Activated CD8-positive, alpha-beta memory T cell treated with anti-CD3 and anti-CD28 coated beads for 48 hours (primary cell): ENCODE measurements at regions not wholly inside any gene's neighbourhood (a gene's known extent, or its start where the extent isn't known, plus 50 kb on each side); places are given as distances from the start of the nearest gene placed in this dataset.
"Not testable (repeated sequence)": the region's sequence is repeated elsewhere in the genome, so short reads cannot be mapped to it uniquely, and the experiment has no call there.

Source experiments
- DNase-seq, 3 experiments: peaks; one replicate each; pipeline ENCODE4 v3.0.0-alpha.2; 2020; ENCODE audit warnings: low read depth in 2 of 3, low spot score in 2 of 3

DNA sequence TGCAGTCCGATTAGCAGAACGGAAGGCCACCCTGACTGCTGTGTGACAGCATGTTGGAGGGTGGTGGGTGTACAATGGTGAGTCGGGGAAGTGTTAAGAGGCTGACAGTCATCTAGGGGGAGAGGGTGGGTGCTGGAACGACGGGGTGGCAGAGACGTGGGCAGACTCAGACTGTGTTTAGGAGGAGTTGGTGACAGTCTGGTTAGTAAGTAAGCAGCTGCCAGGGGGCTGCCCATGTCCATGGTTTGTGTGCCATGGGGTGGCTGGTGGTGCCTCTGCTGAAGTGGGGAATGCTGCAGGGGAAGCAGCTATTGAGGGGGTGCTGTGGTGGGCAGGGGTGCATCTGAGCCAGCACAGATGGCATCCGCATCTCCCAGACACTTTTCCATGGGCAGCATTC, 51.3 kb upstream of the BOD1 start:
- DNase-seq = no peak

DNA sequence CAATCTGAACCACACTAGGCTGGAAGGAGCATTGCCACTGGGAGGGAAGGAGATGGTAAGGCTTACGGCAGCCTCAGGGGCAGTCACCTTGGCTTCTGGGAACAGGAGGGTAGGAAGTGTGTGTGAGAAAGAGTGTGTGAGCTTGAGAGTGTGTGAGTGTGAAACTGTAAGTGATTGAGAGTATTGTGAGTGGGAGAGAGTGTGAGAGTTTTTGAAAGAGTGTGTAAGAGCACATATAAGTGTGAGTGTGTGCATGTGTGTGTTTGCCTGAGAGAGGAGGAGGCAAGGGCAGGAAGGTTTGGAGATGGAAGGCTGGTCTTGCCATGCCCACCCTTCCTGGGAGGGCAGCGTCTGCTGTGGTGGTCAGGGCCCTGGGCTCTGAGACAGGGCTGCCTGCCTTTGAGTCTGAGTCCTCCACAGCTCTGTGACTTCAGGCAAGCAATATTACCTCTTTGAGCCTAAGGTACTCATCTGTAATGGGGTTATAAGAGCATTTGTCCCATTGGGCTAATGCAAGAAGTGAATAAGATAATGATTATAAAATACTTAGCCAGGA, 51.9 kb upstream of the BOD1 start:
- DNase-seq = no peak

DNA sequence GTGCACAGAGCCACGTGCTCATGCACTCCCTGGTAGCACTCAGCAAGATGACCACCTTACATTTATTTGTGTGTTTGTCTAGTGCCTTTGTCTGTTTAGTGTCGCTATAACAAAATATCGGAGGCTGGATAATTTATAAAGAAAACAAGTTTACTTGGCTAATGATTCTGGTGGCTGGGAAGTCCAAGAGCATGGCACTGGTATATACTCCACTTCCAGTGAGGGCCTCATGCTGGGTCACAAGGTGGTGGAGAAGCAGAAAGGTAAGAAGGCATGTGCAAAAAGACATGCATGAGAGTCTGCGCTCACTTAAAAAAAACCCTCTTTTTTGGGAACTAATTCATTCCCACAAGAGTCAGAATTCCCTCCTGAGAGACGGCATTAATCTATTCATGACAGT, 52.5 kb upstream of the BOD1 start:
- DNase-seq = no peak

DNA sequence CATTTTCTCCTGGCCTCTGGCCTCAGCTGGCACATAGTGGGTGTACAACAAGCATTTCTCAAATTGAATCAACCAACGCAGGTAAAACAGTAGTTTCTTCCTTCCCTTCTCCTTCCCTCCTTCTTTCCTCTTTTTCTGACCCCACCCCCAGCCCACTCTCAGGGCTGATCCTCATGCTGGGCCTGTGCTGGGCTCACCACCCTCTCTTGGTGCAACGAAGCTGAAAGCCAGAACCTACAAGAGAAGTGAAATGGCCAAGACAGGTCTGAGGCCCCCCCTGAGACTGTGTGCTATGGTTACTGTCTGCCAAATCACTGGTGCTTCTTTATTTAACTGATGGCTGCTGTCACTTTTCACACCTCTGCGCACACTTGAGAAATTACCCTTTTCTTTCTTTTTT, 53.0 kb upstream of the BOD1 start:
- no peak for DNase-seq

DNA sequence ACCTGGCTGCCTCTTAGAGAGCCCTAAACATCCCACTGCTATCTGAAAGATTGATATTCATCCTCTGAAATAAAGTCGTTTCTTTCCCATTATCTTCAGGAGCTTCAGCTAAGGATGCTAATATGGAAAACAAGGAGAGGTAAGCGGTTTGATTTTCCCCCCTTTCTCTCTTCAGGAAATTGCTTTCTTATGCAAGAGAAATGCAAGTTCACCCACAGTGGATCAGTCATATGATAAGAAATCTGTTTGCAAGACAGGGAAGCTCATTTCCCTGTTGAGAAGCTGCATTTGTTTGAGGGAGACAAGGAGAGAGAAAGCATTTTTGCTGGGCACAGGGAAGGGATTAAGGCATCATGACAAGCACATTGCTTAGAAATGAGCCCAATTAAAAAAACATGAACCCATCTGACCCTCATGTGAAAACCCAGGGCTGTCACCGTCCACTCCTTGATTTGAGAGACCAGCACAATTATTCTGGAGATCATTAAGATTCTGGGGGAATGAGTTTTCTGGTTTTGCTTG, 53.7 kb upstream of the BOD1 start:
- DNase-seq = no peak

DNA sequence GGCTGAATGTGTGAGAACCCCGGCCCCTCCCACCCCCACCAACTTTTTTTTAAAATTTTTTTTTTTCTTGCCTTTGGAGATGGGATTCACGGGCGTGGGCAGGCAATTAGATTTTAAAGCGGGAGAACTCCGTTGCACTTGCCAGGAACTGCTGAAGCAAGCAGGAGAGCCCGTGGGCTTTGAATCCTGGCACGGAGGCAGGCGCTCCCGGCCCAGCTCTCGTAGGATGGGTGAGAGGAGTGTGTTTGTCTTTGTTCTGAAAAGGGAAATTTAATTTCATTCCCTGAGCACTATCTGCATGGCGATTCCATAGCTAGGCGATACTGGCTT, 54.3 kb upstream of the BOD1 start:
- DNase-seq = no peak

DNA sequence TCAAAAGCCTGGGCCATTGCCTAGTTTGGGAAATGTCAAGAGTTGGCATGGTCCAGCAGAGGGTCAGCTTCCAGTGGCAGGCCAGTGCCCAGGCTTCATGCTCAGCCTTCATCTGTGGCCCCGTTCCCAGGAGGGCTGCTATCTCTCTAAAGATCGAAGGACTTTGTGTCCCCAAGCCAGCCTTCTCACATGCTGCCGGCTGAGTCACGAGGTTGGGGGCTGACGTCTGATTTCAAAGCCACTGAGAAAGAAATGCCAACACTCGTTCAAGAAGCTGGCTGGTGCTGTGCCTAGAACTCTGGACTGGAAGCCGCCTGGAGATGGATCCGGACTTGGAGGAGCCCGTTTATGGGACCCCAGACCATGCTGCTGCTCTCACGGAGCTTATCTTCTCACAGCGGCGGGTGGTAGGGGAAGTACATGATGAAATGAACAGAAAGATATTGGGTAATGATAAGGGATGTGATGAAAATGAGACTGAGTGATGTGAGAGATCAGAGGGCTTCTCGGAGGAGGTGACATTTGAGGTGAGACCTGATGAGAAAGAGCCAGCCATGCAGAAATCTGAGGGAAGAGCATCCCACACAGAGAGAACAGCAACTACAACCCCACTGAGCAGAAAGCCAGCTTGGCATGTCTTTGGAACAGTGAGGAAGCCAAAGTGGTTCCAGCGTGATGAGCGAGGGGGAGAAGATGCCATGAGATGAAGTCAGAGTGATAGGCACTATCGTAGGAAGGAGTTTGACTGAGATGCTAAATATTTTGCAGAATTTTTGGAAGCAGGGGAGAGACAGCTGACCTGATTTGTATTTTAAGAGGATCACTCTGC, 54.9 kb upstream of the BOD1 start:
- no peak for DNase-seq

DNA sequence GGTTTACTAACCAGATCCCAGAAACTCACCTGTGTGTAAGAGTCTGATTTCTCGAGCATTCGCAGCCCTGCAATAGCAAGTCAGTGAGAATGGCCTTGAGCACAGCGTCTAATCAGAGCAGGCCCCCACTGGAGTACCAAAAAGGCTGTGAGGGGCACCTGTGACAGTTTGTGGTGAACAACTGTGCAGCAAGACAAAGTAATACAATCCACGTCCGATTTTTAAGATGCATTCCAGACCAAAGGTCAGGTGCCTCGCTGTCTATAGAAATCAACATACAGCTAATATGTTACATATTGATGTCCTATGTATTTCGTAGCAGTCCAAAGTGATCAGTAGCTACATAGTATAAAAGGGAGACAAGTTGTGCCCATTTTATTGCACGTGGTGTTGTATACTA, 55.7 kb upstream of the BOD1 start:
- DNase-seq = no peak

DNA sequence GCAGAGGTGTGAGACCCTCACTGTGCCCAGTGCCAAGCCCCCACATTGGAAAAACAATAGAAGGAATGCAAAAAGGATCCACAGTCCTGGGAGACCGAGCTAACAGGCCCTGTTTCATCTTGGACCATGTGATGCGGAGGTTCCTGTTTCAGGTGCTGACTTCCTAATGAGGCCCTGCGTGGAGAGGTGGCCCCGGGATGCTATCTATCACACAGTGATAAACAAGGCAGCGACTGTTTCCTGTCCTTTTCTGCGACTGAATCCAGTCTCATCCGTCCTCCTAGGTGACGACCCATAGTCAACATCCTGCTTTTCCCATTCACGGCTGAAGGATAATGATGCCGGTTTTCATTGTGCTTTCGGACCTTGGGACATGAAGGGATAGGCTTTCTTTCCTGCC, 56.4 kb upstream of the BOD1 start:
- no peak for DNase-seq

DNA sequence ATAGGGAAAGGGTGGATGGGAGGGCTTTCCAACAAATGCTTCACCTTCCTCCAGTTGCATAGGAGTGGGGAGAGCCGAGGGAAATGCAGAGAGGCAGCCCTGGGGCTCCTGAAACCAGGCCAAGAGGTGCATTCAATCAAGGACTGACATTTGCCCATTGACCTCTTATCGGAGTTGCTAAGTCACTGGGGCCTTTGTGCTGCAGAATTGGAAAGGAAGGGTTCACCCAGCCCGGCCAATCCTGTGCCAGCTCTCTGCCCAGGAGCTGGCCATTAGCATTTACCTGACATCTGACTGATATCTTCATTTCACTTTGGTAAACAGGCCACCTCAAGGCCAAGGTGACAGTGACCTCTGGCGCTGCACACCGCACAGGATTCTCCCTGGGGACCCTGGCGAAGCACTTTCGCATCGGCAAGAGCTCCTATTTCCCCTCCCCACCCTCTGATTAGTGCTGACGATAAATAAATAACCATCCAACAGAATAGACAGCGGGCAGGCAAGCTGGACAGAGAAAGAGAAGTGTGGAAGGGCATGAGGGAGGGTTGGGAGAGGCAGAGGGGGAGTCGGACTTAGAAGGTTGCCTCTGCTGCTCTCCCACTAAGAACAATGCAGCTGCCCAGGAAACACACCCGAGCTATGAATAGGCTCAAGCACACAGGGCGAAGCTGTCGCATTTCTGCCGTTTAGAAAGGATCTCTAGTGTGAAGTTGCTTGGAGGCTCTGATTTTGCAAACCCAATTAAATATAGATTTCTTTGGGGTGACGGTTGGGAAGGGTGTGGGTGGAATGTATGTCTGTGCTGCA, 57.0 kb upstream of the BOD1 start:
- DNase-seq = no peak

DNA sequence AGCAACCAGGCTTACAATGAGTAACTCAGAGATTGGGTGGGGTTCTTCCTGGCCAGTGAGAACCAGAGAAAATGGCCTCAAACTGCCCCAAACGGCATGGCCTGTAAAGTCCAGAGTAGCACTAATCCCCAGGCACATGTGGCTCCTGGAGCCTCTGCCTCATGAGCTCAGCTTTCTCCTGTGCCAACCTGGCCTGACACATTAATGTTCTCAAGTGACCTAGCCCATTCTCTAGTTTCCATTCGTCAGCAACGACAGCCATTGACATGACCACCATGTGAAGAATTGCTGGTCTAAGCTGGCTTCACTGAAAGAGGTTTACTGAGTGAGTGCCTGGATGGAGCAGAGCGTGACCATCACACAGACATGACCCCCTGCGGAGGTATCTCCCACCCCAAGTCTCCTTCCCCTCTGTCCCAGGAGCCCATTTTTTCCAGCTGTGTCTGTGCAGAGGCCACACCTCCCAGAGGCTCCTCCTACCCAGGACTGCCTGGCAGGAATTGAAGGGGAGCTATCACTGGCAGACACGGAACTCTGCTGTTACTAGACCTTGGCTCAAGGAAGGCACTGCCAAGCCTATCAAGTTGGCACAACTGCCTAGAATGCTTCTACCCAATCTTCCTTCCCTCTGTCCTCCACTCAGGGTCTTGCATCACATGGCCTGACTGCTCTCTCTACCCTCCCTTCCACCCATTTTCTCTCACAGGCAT, 59.0 kb upstream of the BOD1 start:
- DNase-seq = no peak

DNA sequence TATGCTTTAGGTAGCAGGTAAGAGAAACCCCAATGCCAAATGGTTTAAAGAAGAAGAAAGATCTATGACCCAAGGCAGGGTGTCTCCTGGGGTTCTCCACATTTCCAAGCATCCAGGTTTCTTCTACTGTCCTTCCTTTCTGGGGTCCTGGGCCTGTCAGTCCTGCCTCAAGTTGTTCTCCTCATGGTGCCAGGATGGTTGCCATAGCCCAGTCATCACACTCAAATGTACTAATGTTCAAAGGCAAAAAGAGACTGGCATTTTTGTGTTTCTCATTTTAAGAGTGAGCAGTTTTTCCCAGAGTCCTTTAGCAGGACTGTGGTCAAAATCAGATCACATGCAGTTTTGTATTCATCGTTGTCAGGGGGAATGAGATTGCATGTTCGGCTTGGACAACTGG, 59.9 kb upstream of the BOD1 start:
- DNase-seq = no peak

DNA sequence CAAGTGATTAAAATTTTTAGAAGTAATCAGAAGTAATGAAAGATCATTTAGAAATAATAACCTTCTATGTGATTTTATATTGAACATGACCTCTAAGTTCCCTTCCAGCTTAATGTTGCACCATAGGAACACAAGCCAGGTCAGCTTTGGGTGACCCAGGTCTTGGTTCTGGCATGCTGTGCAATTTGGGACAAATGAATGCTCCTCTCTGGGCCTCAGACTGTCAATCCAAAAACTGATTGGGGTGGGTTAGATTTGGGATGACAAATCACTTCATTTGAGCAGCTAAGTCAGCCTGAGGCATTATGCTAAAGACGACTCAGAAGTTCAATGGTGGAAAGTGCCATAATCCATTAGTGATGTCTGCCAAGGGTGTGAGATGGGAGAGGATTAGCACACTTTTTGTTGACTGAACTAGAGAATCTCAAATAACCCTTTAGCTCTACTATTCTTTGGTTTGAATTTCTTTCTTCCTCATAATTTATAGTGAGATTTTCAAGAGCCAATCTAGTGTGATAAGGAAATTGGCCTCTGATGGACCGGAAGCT, 60.7 kb upstream of the BOD1 start:
- DNase-seq = no peak

DNA sequence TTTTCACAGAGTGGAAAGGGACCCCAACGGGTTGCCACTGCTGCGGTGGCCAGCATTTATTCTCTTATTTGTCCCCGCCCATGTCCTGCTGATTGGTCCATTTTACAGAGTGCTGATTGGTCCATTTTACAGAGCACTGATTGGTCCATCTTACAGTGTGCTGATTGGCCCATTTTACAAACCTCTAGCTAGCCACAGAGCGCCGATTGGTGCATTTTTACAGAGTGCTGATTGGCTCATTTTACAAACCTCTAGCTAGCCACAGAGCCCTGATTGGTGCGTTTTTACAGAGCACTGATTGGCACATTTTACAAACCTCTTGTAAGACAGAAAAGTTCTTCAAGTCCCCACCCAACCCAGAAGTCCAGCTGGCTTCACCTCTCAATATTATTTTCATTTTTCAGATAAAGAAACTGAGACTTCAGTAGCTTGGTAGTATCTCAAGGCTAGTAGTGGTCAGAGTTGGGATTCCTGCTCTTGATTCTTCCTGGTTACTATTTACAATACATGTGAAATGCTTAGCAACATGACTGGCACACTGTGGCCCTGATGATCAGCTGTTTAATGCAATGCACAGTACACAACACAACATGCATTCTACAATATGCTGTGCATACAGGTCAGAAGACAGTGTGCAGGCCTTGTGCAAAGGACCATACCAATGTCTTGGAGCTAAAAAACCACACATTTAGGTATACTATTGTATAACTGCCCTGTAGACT, 63.6 kb upstream of the BOD1 start:
- no peak for DNase-seq

DNA sequence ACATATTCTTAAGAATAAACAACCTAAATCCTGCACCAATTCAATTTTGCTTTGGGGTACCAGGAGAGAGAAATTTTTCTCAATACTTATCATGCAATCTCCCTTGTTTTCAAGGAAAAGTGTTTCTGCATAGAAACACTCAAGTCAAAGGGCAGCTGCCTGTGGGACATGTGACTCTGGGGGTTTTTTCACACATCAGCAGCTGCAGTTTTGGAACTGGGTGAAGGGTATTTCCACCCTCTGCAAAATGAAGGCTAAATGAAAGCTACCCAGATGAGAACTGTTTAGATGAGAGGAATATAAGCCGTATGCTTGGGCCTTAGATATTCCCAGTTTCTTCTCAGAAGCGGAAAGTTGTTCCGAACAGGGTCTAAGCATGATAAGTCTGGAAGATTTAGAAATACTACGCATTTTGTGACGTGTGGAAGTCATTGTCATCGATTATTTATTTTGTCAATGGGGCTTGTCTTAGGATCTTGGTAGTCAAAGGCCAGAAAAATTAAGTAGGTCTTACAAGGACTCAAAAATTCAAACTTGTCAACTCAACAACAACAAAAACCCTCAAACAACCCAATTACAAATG, 64.3 kb upstream of the BOD1 start:
- DNase-seq = no peak

DNA sequence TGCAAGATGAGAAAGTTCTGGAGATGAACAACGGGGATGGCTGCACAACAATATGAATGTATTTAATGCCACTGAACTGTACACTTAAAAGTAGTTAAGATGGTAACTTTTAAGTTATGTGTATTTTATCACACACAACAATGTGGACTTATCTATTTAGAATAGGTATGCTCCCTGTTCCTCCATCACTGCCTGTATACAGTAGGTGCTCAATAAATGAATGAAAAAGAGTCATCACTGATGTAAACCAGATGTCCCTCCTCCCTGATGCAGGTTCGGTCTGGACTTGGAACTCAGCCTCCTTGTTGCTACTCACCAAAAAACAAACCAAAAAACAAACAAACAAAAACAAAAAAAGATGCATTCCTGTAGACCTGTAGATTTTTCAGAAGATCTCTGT, 65.9 kb upstream of the BOD1 start:
- no peak for DNase-seq

DNA sequence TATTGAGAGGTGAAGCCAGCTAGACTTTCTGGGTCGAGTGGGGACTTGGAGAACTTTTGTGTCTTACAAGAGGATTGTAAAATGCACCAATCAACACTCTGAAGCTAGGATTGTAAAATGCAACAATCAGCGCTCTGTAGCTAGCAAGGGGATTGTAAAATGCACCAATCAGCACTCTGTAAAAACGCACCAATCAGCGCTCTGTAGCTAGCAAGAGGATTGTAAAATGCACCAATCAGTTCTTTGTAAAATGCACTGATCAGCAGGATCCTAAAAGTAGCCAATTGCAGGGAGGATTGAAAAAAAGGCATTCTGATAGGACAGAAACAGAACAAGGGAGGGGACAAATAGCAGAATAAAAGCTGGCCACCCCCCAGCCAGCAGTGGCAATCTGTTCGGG, 68.1 kb upstream of the BOD1 start:
- DNase-seq = not testable (repeated sequence)

DNA sequence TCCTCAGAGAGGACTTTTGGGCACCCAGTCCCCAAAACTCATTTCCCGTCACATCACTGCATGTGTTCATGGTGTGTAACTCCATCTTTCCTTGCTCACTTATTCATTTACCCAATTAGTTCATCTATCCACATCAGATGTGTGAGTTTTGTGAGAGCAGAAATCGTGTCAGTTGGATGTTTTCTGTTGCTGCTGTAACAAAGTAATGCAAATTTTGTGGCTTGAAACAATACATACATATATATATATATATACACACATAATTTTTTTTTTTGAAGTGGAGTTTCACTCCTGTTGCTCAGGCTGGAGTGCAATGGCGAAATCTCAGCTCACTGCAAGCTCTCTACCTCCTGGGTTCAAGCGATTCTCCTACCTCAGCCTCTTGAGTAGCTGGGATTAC, 70.5 kb upstream of the BOD1 start:
- no peak for DNase-seq

DNA sequence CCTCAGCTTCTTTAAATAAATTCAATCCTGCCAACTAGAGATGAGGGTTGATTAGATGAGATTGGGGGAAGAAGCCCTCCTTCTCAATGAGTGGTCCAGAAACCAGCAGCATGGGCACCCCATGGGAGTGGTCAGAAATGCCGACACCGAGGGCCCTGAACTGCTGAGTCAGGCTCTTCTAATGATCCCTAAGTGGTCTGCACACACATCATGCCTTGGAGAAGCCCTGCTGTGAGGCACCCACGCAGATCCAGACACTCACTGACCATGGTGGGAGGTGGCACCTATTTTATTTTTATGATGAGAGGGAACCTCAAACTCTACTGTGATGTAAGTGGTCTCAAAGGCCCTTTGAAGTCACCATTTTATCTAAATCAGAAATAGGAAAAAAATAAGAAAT, 72.3 kb upstream of the BOD1 start:
- DNase-seq = no peak

DNA sequence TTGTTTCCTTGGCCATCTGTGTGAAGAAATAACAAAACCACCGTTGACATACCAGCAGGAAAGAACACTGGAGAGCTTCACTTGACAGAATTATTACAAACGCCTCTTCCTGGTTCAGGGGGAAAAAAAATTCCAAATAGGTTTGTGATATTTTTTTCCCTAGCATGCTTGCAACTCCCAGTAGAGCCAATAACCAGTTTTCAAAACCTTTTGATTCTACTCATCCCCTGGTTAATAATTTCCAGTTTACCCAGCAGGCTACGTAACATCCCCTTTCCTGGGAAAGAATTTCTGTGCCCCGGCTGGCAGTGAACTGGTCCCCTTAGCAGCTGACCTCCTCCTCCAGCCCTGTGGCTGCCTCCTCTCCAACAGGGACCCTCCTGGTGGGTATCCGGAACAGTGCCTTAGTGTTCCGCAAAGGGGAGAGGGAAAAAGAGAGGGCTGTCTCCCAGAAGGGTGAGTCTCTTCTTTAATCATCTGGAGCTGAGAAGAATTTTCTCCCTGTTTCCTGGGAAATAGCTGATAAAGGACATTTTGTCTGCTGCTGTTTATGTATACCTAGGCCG, 72.8 kb upstream of the BOD1 start:
- no peak for DNase-seq
